ENCODE measurements at regions not wholly inside any gene's neighbourhood (a gene's known extent, or its start where the extent isn't known, plus 50 kb on each side); places are given as distances from the start of the nearest gene placed in this dataset.

GRCh38 chr4:181752516-181752915 lies 490.7 kb upstream of the TENM3 start:
- Histone ChIP-seq H2AFZ (ENCODE audit: low read length) (peak overlapping the region; percentile 50), H4K20me1 (ENCODE audit: insufficient read depth, low read length) (no peaks in the 10 kb centered on the region), H3K4me2 (ENCODE audit: insufficient read depth, low read length) (peak overlapping the region; percentile 64), H3K79me2 (ENCODE audit: insufficient read depth, low read length) (no peaks in the 10 kb centered on the region), H3K9me3 (ENCODE audit: low read depth, low read length) (no peaks in the 10 kb centered on the region), H3K27me3 (ENCODE audit: insufficient read depth, low read length) (no peaks in the 10 kb centered on the region), H3K27ac (ENCODE audit: low read depth, low read length) (no peak overlapping the region), H3K4me1 (ENCODE audit: insufficient read depth, low read length) (no peaks in the 10 kb centered on the region), H3K4me3 (ENCODE audit: insufficient read depth, low read length) (peak overlapping the region; percentile 48), H3K36me3 (ENCODE audit: insufficient read depth, low read length) (no peaks in the 10 kb centered on the region)
- no peak for TF ChIP-seq CTCF (IDR thresholded peaks at IDR 0.05; ENCODE audit: extremely low read depth, low read depth, low read length)
- DNase-seq (ENCODE audit: insufficient read length, low spot score, missing footprints): no peak

DNA sequence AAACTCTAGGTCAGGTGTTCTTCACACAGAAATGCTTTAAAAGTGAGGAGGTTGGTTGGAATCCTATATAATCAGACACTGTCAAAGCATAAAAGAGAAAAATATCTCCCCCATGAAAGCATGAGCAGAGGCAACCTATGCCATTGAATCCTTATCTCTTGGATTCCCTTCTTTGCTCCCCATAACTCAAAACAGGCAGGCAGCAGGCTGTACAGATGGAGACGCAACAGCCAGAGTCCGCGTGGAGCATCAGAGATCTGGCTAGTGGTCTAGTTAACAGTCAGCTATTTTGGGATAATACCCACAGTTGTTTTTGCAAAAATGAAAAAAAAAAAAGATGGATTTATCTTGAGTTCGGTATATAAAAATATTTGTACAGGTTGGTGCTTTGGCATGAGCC lies 490.0 kb upstream of the TENM3 start:
- Histone ChIP-seq H3K9me3 (ENCODE audit: low read depth, low read length) (no peaks in the 10 kb centered on the region), H3K4me2 (ENCODE audit: insufficient read depth, low read length) (peak overlapping the region; percentile 64), H3K27me3 (ENCODE audit: insufficient read depth, low read length) (no peaks in the 10 kb centered on the region), H2AFZ (ENCODE audit: low read length) (no peak overlapping the region), H3K4me1 (ENCODE audit: insufficient read depth, low read length) (no peaks in the 10 kb centered on the region), H4K20me1 (ENCODE audit: insufficient read depth, low read length) (no peaks in the 10 kb centered on the region), H3K4me3 (ENCODE audit: insufficient read depth, low read length) (peak overlapping the region; percentile 48), H3K79me2 (ENCODE audit: insufficient read depth, low read length) (no peaks in the 10 kb centered on the region), H3K36me3 (ENCODE audit: insufficient read depth, low read length) (no peaks in the 10 kb centered on the region), H3K27ac (ENCODE audit: low read depth, low read length) (no peak overlapping the region)
- DNase-seq (ENCODE audit: insufficient read length, low spot score, missing footprints): no peak
- no peak for TF ChIP-seq CTCF (IDR thresholded peaks at IDR 0.05; ENCODE audit: extremely low read depth, low read depth, low read length)

DNA sequence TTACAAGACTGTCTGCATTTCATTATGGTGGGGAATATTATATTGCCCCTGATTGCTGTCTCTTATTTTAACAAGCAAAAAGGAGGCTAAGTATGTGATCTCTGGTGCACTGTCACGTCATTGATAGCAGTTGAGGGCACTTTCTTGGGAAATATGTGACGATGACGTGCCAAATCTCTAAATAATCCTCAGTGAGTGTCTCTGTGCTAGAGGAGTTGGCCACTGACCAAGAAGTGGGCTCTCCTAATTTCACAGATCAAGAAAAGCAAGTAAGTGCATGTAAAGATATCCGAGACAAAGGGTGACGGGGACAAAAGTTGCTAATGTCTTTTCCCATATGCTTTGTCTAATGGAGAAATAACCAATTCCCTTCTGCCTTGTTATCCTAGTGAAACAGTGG lies 487.4 kb upstream of the TENM3 start:
- Histone ChIP-seq H3K36me3 (ENCODE audit: insufficient read depth, low read length) (no peaks in the 10 kb centered on the region), H3K27ac (ENCODE audit: low read depth, low read length) (no peak overlapping the region), H3K4me2 (ENCODE audit: insufficient read depth, low read length) (no peak overlapping the region), H2AFZ (ENCODE audit: low read length) (no peak overlapping the region), H3K4me1 (ENCODE audit: insufficient read depth, low read length) (peaks cover under 1% of the 10 kb centered on the region), H3K4me3 (ENCODE audit: insufficient read depth, low read length) (no peak overlapping the region), H4K20me1 (ENCODE audit: insufficient read depth, low read length) (no peaks in the 10 kb centered on the region), H3K27me3 (ENCODE audit: insufficient read depth, low read length) (no peaks in the 10 kb centered on the region), H3K79me2 (ENCODE audit: insufficient read depth, low read length) (no peaks in the 10 kb centered on the region), H3K9me3 (ENCODE audit: low read depth, low read length) (no peaks in the 10 kb centered on the region)
- DNase-seq (ENCODE audit: insufficient read length, low spot score, missing footprints): peak; percentile 10
- no peak for TF ChIP-seq CTCF (IDR thresholded peaks at IDR 0.05; ENCODE audit: extremely low read depth, low read depth, low read length)

GRCh38 chr4:181756451-181757095 lies 486.6 kb upstream of the TENM3 start:
- H3K4me3 ChIP-seq (ENCODE audit: insufficient read depth, low read length): no peak overlapping the region
- no peak overlapping the region for H2AFZ ChIP-seq (ENCODE audit: low read length)
- no peak for TF ChIP-seq CTCF (IDR thresholded peaks at IDR 0.05; ENCODE audit: extremely low read depth, low read depth, low read length)
- no peak overlapping the region for H3K4me2 ChIP-seq (ENCODE audit: insufficient read depth, low read length)
- no peak overlapping the region for H3K27ac ChIP-seq (ENCODE audit: low read depth, low read length)
- DNase-seq (ENCODE audit: insufficient read length, low spot score, missing footprints): no peak
- no peaks in the 10 kb centered on the region for H3K36me3 ChIP-seq (ENCODE audit: insufficient read depth, low read length)
- no peaks in the 10 kb centered on the region for H3K79me2 ChIP-seq (ENCODE audit: insufficient read depth, low read length)
- no peaks in the 10 kb centered on the region for H3K27me3 ChIP-seq (ENCODE audit: insufficient read depth, low read length)
- H3K4me1 ChIP-seq (ENCODE audit: insufficient read depth, low read length): peaks cover 8% of the 10 kb centered on the region
- H3K9me3 ChIP-seq (ENCODE audit: low read depth, low read length): no peaks in the 10 kb centered on the region
- H4K20me1 ChIP-seq (ENCODE audit: insufficient read depth, low read length): no peaks in the 10 kb centered on the region
